Activated CD8-positive, alpha-beta memory T cell treated with anti-CD3 and anti-CD28 coated beads, Interleukin-2, amount 50 U/mL, for 48 hours (primary cell): ENCODE measurements at regions not wholly inside any gene's neighbourhood (a gene's known extent, or its start where the extent isn't known, plus 50 kb on each side); places are given as distances from the start of the nearest gene placed in this dataset.
"Not testable (repeated sequence)": the region's sequence is repeated elsewhere in the genome, so short reads cannot be mapped to it uniquely, and the experiment has no call there.

ENCODE experiments used
- DNase-seq: peaks from one replicate; pipeline ENCODE4 v3.0.0-alpha.2; 2020

DNA sequence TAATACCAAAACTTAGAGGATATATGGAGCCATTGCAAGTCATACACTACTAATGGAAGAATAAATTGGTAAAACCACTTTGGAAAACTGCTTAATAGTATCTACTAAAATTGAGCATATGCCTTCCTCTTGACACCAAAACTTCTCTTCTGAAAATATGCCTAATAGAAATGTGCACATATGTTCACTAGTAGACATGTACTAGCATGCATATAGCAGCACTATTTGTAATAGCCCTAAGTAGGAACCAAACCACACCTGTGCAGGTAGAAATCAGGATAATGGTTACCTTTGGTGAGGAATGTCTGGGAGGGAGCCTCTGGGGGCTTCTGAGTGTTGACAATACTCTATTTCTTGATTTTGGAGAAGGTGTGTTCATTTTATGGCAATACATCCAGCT lies 424.8 kb upstream of the BTBD3 start:
- DNase-seq, result no peak

DNA sequence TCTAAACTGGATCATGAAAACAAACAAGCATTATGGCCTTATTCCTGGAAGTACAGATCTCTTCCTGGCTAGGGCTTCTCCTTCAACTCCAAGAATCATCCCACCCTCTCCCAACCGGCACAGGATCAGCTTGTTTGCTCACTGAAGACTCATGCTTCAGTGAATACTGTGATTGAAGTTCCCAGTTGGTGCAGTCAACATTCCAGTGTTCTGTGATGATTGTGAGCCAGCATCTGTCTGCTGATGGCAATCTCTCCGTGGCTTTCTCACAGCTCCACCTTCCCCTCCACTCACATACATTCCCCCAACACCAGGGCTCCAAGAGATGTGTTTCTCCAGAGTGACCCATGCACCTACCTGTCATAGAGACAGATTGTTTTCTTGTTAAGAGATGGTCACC lies 421.3 kb upstream of the BTBD3 start:
- DNase-seq, result no peak

DNA sequence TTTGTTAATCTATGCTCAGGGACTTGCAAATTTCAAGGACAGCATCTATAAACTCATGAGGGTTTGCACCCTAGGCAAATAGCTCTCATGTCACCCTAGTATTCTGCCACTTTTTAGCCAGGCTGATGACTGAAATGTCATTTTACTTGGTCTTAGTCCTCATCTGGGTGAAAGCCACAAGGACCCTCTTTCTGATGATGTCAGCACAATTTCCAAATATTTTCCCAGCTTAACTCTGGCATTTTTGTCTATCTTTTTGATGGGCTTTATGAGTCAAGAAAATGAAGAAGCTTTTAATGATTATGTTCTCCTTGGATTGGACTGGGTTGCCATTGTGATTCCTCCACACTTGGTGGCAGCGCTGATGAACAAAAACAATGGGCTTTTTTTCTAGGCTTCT lies 420.1 kb upstream of the BTBD3 start:
- DNase-seq, result no peak

DNA sequence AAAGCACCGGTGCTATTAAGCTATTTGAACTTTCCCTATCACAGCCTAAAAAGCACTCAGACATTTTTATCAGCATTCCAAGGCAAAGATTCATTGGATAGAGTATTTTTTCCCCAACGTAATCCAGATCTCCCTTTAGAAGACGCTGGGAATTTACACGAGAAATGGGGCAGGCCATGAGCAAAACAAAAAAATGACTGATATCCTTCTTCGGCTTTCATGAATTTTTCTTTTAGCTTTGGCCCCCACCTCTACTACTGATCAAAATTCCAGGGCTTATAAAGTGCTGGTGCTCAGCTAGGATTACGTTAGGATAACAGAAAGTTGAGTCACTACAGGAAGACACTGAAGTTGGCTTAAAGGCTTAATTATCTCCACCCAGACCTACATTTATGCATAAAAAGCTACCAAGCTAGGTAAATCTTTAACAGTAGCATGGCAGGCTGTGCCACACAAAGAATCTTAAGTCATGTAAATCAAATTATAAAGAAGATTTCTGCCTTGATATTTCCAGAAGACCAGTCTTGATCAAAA lies 418.5 kb upstream of the BTBD3 start:
- DNase-seq, result no peak

DNA sequence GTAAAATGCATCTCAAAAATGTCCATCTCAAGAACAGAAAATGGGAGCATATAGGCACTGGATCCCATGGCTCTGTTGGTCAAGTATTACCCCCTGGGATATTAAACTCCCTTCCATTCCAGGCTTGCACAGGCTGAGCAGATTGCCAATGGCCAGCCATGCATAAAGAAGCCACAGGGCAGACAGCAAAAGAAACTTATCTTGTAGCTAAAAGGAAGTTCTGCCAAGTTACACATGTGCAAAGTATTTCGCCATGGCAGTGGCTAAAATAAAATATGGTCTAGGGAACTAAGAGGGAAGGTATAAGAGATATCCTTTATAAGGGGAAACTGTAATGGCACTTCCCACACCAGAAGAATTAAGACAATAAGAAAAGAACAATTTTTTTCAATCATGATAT lies 415.6 kb upstream of the BTBD3 start:
- no peak for DNase-seq

DNA sequence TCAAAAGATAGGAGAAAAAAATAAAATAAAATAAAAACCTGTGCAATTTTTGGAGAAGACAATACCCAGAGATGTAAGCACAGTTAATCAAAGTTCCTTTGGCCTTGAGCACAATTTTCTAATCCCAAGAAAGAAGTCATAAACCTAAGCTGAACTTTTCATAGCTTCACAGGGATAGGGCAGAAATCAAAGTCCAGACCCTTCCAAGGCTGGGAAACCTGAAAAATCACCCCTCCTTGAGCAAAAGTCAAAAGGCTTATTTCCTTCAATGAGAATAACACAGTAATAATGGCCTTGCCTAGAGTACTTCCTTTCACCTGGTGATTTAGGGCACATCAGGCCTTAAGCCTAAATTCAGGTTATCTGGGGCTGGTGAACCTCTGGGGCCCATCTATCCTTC lies 415.0 kb upstream of the BTBD3 start:
- DNase-seq, result no peak

DNA sequence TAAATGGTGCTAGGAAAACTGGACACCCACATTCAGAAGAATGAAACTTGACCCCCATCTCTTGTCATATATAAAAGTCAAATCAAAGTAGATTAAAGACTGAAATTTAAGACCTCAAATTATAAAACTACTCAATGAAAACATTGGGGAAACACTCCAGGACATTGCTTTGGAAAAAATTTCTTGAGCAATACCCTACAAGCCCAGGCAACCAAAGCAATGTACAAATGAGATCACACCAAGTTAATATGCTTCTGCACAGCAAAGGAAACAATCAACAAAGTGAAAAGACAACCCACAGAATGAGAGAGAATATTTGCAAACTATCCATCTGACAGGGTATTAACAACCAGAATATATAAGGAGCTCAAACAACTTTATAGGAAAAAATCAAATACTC lies 407.9 kb upstream of the BTBD3 start:
- no peak for DNase-seq

DNA sequence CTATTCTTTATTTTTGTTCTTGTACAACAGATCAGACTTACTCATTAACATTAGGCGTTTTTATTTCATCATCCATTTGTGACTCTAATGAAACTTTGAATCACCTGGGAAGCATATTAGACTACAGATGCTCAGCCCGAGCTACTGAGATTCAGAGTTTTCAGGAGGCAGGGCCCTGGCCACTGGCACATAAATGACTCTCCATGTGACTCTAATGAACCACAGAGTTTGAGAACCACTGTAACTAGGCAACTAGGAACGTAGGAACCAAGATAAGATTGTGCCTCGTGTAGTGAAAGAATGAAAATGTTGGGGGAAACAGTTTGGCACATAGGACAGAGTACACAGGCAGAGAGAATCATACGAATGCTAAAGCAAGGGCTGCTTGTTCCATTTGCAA lies 405.9 kb upstream of the BTBD3 start:
- DNase-seq, result no peak

DNA sequence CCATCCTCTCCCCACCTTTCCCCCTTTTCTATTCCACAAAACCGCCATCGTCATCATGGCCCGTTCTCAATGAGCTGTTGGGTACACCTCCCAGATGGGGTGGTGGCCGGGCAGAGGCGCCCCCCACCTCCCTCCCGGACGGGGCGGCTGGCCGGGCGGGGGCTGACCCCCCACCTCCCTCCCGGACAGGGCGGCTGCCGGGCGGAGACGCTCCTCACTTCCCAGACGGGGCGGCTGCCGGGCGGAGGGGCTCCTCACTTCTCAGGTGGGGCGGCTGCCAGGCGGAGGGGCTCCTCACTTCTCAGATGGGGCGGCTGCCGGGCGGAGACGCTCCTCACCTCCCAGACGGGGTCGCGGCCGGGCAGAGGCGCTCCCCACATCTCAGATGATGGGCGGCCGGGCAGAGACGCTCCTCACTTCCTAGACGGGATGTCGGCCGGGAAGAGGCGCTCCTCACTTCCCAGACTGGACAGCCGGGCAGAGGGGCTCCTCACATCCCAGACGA lies 404.4 kb upstream of the BTBD3 start:
- DNase-seq, result not testable (repeated sequence)

DNA sequence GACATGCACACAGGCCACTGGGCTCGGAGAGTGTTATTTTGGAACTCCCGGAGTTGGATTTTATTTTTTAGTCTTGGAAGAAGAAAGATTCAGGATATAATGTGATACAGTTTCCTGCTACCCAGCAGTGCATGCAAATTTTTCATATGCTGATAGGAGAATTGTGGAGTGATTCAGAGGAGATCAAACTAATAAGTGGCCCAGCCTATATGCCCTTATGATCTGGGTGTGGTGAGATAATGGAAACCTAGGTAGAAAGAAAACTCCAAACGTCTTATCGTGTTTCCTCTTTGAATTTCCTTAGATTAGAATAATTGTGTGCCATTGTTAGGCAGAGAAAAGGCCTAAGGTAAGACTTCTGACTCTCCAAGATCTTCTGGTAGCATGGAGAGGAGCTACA lies 401.2 kb upstream of the BTBD3 start:
- no peak for DNase-seq

DNA sequence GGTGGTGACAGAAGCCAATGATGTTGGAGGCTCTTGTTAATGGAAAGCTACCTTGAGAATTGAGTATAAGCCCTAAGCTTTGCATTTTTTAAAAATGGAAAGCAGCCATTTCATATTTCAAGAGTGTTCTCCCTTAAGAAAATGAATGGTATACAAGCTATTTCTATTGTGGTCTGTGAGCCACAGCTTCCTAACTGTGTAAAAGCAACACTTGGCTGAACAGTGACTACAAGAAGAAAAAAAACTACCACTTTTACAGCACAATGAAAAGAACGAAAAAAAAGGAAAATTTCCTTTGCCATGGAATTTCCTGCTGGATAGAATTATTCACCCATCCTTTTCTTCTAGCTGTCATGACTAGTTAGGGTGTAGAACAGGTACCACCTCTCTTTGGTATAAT lies 397.1 kb upstream of the BTBD3 start:
- DNase-seq, result no peak

DNA sequence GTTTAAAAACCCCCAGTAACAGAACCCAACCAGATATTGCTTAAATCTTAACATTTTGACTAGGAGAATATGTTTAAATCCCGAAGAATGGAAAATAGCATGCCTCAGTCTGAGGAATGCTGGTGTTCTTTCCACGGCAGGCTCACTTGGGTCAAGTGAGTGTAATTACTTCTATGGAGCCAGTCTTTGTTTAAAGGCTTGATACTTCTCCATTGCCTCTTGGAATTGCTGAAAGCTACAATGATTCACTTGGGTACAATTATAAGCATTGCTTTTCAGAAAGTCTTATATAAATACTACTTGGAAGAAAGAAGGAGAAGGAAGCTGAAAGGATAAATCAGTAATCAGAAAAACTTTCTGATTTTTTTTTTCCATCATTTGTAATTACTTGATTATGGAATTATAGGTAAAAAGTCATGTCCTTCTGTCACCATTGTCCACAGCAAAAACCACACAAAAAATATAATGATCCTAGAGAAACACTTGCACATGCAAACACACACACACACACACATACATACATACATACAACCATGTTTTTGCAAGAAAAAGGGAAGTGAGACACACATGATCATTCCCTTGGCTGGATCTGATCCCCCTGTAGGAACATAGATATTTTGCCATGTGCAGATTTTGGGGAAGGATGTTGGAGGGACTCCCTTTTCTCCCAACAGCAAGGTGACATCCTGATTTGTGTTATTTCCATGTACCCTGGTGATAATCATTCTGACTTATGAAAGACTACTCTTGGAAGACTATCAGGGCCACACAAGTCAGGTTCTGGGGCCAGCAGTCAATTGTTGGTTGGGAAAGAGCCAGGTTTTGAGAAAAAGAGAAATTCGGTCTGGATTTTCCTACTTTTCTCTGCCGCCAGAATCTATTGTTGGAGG lies 396.0 kb upstream of the BTBD3 start:
- DNase-seq, result no peak

DNA sequence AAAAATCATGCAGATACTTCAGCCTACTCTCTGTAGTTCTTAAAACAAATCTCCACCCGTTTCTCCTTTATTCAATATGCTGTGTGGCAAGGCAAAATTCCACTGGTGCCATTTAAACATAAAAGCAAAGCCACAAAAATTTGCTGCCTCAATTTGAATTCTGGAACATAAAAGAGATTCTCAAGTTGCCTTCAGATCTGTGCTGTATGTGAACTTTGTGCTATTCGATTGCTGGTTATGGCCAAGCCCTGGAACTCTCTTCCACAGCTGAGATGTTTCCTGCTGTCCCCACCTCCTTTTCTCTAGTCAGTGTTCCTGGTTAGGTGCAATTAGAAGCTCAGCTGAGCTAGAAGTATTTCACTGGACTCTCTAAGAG lies 395.3 kb upstream of the BTBD3 start:
- no peak for DNase-seq

DNA sequence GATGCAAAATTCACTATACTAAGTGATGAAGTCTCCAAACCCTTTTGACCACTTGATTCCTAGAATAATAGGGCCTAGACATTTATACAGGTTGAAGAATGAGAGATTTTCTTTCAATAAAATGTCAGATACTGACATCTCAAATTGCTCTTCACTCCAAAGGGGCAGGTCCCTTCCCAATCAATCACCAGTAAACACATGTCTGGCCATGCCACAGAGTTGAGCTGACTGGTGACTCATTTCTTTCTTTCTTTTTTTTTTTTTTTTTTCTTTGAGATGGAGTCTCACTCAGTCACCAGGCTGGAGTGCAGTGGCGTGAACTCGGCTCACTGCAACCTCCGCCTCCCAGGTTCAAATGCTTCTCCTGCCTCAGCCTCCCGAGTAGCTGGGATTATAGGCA lies 388.6 kb upstream of the BTBD3 start:
- DNase-seq, result no peak

DNA sequence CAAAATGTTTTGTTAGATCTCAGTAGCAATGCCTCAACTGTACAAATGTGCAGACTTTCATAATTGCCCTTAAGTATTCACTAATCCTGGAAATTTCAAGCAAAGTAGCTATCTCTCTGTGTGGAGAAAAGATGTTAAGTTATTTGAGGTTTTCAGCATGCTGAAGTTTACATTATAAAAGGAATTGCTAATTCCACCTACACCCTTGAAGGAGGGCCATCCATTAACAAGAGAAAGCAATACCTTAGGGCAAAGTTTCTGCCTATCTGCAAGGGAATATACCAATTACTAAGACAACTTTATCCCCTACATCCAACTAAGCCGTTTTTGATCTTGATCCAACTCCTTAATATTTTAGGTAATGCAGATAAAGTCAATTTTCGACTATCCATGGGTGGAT lies 380.7 kb upstream of the BTBD3 start:
- no peak for DNase-seq

DNA sequence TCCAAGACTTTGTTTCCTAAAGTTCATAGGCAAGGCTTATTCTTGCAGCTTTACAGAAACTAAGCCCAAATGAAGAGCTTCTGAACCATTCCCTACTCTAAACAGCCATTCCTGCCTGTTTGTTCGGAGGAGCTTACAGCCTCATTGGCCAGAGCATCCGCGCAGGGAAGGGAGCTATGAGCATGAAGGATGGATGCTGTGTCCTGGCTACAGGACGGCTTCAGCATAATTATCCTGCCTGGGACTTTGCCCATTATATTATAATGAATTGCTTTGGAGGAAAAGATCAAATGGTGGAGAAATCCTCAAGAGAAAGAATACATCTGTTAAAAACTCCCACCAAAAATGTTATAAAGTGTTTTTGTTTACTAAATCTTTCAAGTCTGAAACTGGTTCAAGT lies 378.2 kb upstream of the BTBD3 start:
- no peak for DNase-seq

DNA sequence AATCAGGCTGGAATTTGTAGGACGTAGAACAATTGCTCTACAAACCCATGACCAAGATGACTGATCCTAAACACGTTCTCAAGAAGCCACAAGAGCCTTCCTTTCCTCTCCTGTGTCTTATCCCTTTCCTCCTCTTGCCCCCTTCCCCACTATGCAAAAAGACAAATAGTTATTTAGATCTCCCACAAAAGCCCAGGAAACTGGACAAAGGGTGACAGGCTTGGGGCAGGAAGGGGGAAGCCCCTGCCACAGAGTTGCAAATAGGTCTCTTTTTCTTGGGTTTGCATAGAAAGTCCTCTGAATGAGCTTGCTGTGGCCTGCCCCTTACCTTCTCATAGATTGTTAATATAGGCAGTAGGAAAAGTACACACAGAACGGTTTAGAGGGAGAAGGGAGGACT lies 377.1 kb upstream of the BTBD3 start:
- DNase-seq, result no peak

DNA sequence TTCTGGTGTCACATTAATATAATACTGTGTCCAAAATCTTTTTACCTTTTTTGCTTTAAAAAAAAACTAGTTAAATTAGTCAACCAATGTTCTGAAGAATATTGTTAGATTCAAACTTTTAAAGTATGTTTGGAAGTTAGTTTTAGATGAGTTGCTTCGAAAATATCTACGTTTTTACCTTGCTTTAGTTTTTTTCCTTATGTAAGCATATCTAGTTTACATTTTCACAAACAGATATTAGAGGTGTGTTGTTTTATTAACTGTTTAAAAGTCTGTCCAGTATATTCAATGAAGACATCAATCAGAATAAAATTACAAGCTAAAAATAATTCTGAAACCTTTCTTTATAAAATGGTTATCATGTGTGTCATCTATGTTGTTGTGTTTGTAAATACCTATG lies 375.0 kb upstream of the BTBD3 start:
- no peak for DNase-seq

DNA sequence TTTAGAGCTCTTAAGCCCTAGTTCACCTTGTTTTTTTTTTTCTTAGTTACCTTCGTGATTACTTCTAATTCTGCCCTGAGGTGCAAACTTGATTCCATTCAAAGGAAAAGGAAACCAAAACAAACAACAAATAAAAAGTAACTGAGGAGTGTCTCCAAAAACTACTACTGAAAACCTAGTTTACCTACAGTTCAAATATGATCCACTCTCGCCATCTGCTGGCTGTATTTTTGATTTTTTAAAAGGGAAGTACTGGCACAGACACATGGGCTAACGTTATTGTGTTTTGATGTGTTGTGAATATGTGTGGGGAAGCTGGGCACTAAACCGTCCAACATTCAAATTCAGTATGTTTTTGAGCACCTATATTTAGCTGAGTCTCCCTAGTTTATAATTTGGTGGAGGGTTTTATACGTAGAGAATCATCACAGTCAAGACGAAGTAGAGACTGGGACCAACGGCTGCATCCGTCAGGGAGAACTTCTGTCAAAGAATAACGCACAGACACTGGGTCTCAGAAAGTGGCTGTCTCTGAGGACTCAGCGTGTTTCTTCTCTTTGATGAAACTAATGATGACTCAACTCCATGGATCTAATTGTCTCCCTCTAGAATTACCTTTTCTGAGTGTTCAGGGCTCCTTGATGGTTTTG lies 373.5 kb upstream of the BTBD3 start:
- DNase-seq, result no peak

DNA sequence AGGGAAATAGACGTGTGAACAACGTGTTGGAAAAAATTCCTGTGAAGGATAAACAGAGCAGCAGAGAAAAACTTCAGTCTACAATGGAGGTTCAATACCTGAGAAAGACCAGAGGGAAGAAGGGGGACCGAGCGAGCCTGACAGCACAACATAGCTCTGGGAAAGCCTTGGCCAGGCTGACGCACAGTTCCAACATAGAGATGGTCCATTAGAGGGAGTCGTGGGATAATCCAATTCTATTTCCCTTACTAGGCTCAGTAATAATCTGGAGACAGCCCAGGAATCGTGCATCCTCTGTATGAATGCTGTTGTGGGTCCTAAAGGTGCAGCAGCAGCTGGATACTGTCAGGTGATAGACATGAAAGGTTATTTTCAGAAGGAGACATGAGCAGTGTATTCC lies 370.8 kb upstream of the BTBD3 start:
- no peak for DNase-seq

DNA sequence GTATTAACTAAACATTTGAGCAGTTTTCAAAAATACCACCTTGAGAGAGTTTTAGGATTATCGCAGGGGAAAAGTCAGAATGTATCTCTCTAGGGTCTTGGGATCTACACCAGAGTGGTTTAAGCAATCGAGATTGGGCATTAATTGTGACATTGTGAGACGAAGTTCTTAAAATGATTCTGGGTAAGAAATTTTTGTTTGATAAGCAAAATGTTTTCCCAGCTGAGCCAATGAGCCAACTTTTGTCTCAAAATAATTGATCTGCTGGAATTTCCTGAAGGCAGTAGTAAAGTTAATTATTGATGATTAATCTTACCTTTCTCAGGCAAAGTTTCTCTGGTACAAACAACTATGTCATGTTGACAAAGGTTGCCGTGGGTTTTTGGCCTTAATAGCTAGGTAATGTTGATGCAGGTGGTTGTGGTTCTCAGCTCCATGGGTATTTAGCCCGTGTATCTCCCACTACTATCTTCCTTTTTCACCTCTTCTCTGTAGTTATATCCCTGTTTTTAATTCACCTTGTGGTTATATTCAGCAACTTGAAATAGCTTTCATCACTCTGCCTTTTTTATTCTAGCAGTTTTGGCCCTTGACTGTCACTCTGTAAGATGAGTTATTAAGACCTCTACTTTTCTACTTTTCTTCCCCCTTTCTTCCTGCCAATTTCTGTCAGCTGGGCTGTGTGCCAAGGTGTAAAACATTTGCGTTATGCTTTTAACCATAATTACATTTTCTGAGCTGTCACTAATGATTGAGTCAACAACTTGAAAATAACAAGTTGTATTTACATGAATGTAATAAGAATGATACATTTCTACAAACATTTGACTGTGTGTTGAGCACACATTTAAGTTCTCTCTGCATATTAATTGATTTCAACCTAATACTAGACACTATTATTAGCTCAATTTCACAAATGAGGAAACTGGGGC lies 368.3 kb upstream of the BTBD3 start:
- no peak for DNase-seq

DNA sequence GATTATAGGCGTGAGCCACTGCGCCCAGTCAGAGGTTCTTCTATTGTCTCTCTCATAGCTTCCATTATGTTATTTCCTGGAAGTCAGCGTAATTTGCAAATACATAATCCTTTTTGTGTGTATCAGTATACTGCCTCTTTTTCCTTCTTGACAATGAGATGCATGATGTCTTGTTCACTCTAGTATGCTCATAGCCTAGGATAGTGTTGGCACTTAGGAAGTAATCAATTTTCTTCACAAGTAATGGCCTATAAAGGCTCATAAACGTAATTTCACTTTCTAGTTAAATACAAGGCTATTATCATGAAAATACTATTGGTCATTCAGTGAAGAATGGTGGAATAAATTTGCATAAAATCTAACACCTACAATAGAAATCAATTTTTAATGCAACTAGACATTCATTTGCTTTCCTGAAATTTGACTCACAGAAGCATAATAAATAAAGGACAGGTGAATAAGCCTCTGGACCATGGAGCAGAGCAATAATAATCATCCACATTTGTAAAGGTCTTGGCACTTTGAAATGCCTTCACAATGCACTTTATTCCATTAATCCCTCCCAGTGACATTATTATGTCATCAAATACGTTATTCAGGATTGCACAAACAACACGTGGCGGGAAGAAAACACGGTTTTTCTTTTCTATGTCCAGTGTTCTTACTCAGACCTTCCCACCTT lies 366.9 kb upstream of the BTBD3 start:
- DNase-seq, result no peak

DNA sequence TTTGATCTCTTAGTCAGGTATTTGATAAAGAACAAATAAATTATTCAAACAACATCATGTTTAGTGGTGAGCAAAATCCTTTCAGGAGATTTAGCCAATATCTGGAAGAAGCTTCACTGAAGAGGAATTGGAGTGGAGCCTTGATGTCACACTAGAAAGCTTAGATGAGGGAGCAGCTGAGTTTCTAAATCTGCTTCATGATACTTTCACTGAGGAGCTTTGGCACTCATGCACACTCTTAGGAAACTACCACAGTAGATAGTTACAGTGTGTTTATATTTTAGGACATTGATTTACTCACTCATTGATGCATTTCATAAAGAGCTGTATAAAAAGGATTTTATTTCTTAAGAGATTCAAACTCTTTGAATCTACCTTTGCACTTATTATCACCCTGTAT lies 366.2 kb upstream of the BTBD3 start:
- DNase-seq, result no peak
